GM12878 (cell line): ENCODE measurements at regions not wholly inside any gene's neighbourhood (a gene's known extent, or its start where the extent isn't known, plus 50 kb on each side); places are given as distances from the start of the nearest gene placed in this dataset.

Experiments used
- ATAC-seq: fragments of 200-7000 bp; cut with Tn5 transposase; 3 replicates; pipeline ENCODE4 v1.9.1; 2020; ENCODE audit warnings: mild to moderate bottlenecking, moderate library complexity
- BruUV-seq: library from RNA; stranded (reverse); fragments of 400-500 nt; replicated peaks from 2 replicates; lab custom pipeline; 2021; lab: Mats Ljungman, UMichigan
- CTCF ChIA-PET: fragments of 300-600 bp; sonication (Branson Sonifier 250); formaldehyde crosslinking; extraction: SDS; loops from one replicate; lab custom pipeline; 2021; ENCODE audit warnings: inconsistent platforms; lab: Yijun Ruan, JAX
- POLR2A ChIA-PET: fragments of 350-600 bp; formaldehyde crosslinking; extraction: SDS; loops from one replicate; lab custom pipeline; 2021; ENCODE audit warnings: inconsistent platforms; lab: Charles Lee
- RAD21 ChIA-PET: fragments of 300-600 bp; sonication (Branson Sonifier 250); formaldehyde crosslinking; loops from one replicate; lab custom pipeline; 2023; ENCODE audit warnings: antibody characterized with exemption; ENCODE audit not compliant: unreplicated experiment; lab: Charles Lee
- SMC1A ChIA-PET: fragments of 300-600 bp; sonication (Branson Sonifier 250); formaldehyde crosslinking; loops from one replicate; lab custom pipeline; 2023; ENCODE audit not compliant: unreplicated experiment, uncharacterized antibody; lab: Charles Lee
- DNase-seq: peaks from one replicate; pipeline ENCODE4 v3.0.0-alpha.2; 2011; ENCODE audit warnings: low read depth, low spot score
- FAIRE-seq: peaks from 3 replicates; lab custom pipeline; 2011; peaks lifted over from hg19 to GRCh38; lab: Jason Lieb, UNC
- H2AFZ ChIP-seq: 2 replicates; pipeline ENCODE4 v1.6.0; 2011; ENCODE audit warnings: low read depth, low read length, control low read depth; ENCODE audit not compliant: control insufficient read depth
- H3K27ac ChIP-seq: 2 replicates; pipeline ENCODE4 v1.5.1; 2011; ENCODE audit warnings: control low read depth; ENCODE audit not compliant: control insufficient read depth, insufficient read depth
- H3K27me3 ChIP-seq, 2 experiments: replicated peaks in 1 of 2; 2 replicates each; pipeline versions ENCODE4 v1.6.0 to v1.6.1; 2011; ENCODE audit warnings: low read length in 1 of 2; ENCODE audit not compliant: control insufficient read depth in 2 of 2, insufficient read depth in 2 of 2
- H3K36me3 ChIP-seq, 2 experiments: 2 replicates each; pipeline ENCODE4 v1.5.1; 2011; ENCODE audit warnings: low read length in 1 of 2; ENCODE audit not compliant: control insufficient read depth in 2 of 2, insufficient read depth in 2 of 2
- H3K4me1 ChIP-seq: 2 replicates; pipeline ENCODE4 v1.6.1; 2011; ENCODE audit warnings: mild to moderate bottlenecking, low read length, moderate library complexity, mixed read lengths; ENCODE audit not compliant: control insufficient read depth, insufficient read depth
- H3K4me2 ChIP-seq: 2 replicates; pipeline ENCODE4 v1.6.0; 2011; ENCODE audit warnings: control low read depth; ENCODE audit not compliant: control insufficient read depth, insufficient read depth
- H3K4me3 ChIP-seq: fragments of 200-600 bp; sonication (generic); 2 replicates; pipeline ENCODE4 v1.5.1; 2016
- H3K79me2 ChIP-seq: 2 replicates; pipeline ENCODE4 v1.6.0; 2011; ENCODE audit warnings: low read length; ENCODE audit not compliant: control insufficient read depth, insufficient read depth
- H3K9ac ChIP-seq: 2 replicates; pipeline ENCODE4 v1.8.0; 2011; ENCODE audit warnings: low read length, control low read depth, mixed read lengths; ENCODE audit not compliant: control insufficient read depth, insufficient read depth
- H3K9me3 ChIP-seq: replicated peaks from 3 replicates; pipeline ENCODE4 v1.5.1; 2011; ENCODE audit warnings: mild to moderate bottlenecking, low read length; ENCODE audit not compliant: control insufficient read depth, insufficient read depth
- H4K20me1 ChIP-seq: 2 replicates; pipeline ENCODE4 v1.6.0; 2011; ENCODE audit not compliant: control insufficient read depth, insufficient read depth
- CBX5 ChIP-seq: sonication (generic); IDR thresholded peaks from 2 replicates; pipeline ENCODE4 v1.6.1; 2016; ENCODE audit warnings: low read depth, moderate library complexity, mild to moderate bottlenecking, inconsistent platforms
- MEF2A ChIP-seq: IDR thresholded peaks from 2 replicates; pipeline ENCODE4 v1.6.1; 2011; ENCODE audit warnings: low read depth, mild to moderate bottlenecking, low read length, moderate library complexity; ENCODE audit not compliant: insufficient read depth
- MYB ChIP-seq: fragments of 150-350 bp; IDR thresholded peaks from 2 replicates; pipeline ENCODE4 v1.6.1; 2014; ENCODE audit warnings: mild to moderate bottlenecking, low read depth, low read length, borderline replicate concordance
- NFXL1 ChIP-seq: fragments of 450-650 bp; IDR thresholded peaks from 2 replicates; pipeline ENCODE4 v1.6.1; 2017; ENCODE audit warnings: antibody characterized with exemption, mild to moderate bottlenecking, borderline replicate concordance
- POLR2A ChIP-seq: IDR thresholded peaks from 2 replicates; pipeline ENCODE4 v1.6.1; 2011; ENCODE audit warnings: low read depth, mild to moderate bottlenecking, low read length
- PRDM15 ChIP-seq: fragments of 450-650 bp; formaldehyde crosslinking; IDR thresholded peaks from 2 replicates; pipeline ENCODE4 v1.4.0; 2020; ENCODE audit warnings: mild to moderate bottlenecking, moderate library complexity
- RAD21 ChIP-seq: IDR thresholded peaks from 2 replicates; pipeline ENCODE4 v1.6.1; 2011; ENCODE audit warnings: mild to moderate bottlenecking, low read depth, low read length, moderate library complexity; ENCODE audit not compliant: insufficient read depth
- RB1 ChIP-seq: fragments of 450-650 bp; formaldehyde crosslinking; IDR thresholded peaks from 2 replicates; pipeline ENCODE4 v1.6.1; 2017; ENCODE audit warnings: mild to moderate bottlenecking, borderline replicate concordance
- RBBP5 ChIP-seq: fragments of 200-600 bp; sonication (generic); conservative IDR thresholded peaks from 2 replicates; pipeline ENCODE4 v1.6.1; 2016
- ZNF217 ChIP-seq: fragments of 450-650 bp; IDR thresholded peaks from 2 replicates; pipeline ENCODE4 v1.6.1; 2017; ENCODE audit warnings: antibody characterized with exemption, mild to moderate bottlenecking
- ZNF274 ChIP-seq: IDR thresholded peaks from one replicate; pipeline ENCODE4 v1.8.0; 2011; ENCODE audit not compliant: insufficient read length, insufficient read depth
- WGBS: methylation state at CpG from one replicate; pipeline ENCODE4 v1.1.6; 2016; ENCODE audit warnings: low lambda C conversion rate; ENCODE audit not compliant: insufficient replicate concordance, insufficient coverage; ENCODE audit errors: missing lambda C conversion rate; 5-methylcytosine and 5-hydroxymethylcytosine counted together
- in situ Hi-C: fragments of 300-500 bp; cut with MboI; formaldehyde crosslinking; loops from 9 replicates; pipeline ENCODE4 v1.14.3; 2018; ENCODE audit warnings: mixed read lengths
- intact Hi-C: fragments of 100-400 bp; cut with micrococcal nuclease; formaldehyde crosslinking; loops from one replicate; pipeline ENCODE4 v1.14.2; 2022; ENCODE audit not compliant: unreplicated experiment

- RAD21 ChIA-PET, result no interaction called here
- SMC1A ChIA-PET, result no interaction called here
- Histone ChIP-seq H2AFZ (no peak overlapping the region), H3K79me2 (no peaks in the 10 kb centered on the region), H3K36me3 (no peaks in the 10 kb centered on the region), H3K27me3 (peaks cover 8 to 12% of the 10 kb centered on the region in 2 experiments), H3K4me1 (no peaks in the 10 kb centered on the region), H4K20me1 (no peaks in the 10 kb centered on the region), H3K27ac (no peak overlapping the region), H3K9ac (no peak overlapping the region), H3K9me3 (no peaks in the 10 kb centered on the region), H3K4me2 (no peak overlapping the region), H3K4me3 (no peak overlapping the region)
- intact Hi-C loops, result no loop called here
- TF ChIP-seq ZNF217 (no peak), RBBP5 (no peak), RB1 (no peak), MEF2A (no peak), NFXL1 (no peak), CBX5 (no peak), MYB (no peak), POLR2A (no peak), RAD21 (no peak), PRDM15 (CRISPR knock-in tag) (no peak), ZNF274 (no peak)
- in situ Hi-C loops, result no loop called here
- FAIRE-seq, result no peak
- ATAC-seq, result no peak
- 28% methylated on average over 20 of the region's 26 CpGs for WGBS
- POLR2A ChIA-PET, result no interaction called here
- DNase-seq, result no peak
- CTCF ChIA-PET, result no interaction called here
- no TSS peak for BruUV-seq
These were observed 69.9 kb downstream of the CTAGE1 start for GRCh38 chr18:22347606-22348511.
